GM19463 (cell line): ENCODE measurements at regions not wholly inside any gene's neighbourhood (a gene's known extent, or its start where the extent isn't known, plus 50 kb on each side); places are given as distances from the start of the nearest gene placed in this dataset.

ENCODE experiments used
- ATAC-seq: cut with Tn5 transposase; IDR thresholded peaks from one replicate; pipeline ENCODE4 v1.9.1; 2021; ENCODE audit warnings: mild to moderate bottlenecking, moderate library complexity; ENCODE audit not compliant: unreplicated experiment

DNA sequence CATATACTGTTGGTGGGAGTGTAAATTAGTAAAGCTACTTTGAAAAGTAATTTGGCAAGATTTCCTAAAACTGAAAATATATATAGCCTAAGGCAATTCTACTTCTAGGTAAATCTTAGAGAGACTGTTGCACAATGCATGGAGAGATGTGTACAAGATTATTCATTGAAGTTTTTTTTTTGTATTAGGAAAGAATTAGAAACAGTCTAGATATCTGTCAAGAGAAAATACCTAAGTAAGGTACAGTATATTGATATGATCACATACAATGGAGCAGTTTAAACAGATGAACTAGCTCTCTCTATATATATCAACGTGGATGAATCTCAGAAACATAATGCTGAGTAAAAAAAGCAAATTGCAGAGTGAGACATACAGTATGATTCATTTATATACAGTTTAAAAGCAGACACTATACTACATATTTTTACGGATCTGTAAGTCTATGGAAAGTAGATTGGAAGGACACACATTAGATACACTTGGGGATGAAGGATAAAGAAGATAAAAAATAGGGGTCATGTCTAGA is 59.3 kb upstream of the ACVR1 start:
- ATAC-seq: no peak

GRCh38 chr2:157934684-157935377 is 58.7 kb upstream of the ACVR1 start:
- ATAC-seq: no peak

DNA sequence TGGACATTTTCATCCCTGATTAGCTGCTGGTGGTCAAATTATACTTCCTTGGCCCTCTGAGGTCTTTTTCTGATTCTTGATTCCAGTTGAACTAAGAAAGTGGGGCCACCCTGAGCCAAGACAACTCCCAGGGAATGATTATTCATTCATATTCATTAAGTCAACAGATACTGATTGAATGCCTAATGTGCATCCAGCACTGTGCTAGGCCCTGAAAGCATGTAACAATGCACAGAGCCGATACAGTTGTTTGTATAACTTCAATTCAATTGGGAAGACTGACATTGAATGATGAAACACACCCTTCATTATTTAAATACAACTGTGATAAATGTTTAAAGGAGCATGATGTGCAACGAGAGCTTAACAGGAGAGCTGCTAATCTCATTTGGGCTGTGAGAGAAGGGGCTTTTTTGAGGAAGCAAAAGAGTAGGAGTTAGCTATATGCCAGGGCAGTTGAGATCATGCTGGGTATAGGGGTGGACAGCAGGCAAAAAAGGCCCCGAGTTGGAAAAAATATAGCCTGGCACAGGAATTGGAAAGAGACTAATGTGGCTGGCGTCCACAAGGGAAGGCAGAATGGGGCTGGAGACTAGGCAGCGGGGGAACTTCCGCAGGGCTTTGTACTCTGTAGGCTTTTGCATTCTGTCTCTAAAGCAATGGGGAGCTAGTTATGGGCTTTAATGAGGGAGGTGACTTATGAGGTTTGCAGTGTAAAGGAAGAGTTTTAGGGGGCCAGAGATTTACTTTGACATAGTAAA is 57.2 kb upstream of the ACVR1 start:
- ATAC-seq: no peak

DNA sequence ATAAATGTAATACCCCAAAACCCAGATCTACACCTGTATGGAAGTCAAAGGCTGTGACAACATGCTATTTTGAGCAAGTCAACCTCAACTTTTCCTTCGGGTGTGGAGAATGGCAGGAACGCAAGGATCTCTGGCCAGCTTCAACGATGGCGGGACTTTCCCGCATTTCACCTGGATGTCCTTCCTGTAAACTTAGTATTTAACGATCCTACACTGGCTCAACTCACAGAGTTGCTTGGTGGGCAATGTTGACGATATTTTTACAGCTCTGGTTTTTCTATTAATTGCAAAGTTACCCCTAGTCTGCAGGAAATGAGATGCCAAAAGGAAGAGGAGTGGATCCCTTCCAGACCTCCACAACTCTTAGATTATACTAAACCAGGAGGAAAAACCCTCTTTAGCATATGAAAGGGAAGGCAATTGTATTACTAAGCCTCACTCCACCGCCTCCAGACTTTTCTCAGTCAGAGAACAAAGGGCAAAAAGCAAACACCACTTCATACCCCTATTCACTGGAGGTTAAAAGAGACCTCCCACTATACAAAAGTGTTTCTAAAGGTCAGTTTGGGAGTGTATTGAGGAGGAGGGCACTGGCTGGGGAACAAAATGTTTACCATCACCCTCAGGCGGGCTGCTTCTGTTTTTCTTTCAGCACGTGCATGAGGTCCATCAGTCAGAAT is 56.5 kb upstream of the ACVR1 start:
- no peak for ATAC-seq

GRCh38 chr2:157931542-157931941 is 55.4 kb upstream of the ACVR1 start:
- ATAC-seq: no peak

- no peak for ATAC-seq
Measured at GRCh38 chr2:157930728-157931127, 54.6 kb upstream of the ACVR1 start.

DNA sequence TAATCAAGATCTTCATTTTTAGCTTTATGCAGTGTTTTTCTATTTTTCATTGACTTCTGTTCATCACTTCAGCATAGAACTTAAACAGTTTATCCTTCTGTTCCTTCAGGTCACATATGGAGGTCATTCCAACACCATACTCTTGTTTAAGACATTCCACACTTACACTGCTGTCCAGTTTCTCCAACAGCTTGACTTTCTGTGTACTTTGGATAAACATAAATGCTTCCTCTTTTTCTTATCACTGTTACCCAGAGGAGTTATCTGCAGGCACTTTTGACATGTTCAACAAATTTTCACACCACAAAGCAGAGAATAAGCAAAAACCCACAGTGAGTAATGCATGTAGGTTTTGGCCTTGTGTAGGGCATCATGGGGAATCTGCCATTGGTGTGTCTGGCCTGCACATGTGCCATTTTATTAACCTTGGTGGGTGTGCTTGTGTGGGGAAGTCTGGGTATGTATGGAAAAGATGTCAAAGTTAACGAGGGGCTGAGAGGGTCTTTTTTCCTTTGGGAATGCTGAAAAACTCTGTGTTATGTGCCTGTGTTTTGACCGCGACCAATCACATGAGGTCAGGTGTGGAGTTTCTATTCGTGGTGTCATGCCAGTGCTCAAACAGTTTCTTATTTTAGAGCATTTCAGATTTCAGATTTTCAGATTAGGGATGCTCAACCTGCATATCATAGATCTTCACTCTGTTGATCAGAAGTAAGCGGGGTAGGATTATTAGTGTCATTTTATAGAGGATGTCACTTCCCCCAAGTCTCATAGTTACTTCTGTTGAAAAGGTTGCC is 53.9 kb upstream of the ACVR1 start:
- ATAC-seq: no peak

DNA sequence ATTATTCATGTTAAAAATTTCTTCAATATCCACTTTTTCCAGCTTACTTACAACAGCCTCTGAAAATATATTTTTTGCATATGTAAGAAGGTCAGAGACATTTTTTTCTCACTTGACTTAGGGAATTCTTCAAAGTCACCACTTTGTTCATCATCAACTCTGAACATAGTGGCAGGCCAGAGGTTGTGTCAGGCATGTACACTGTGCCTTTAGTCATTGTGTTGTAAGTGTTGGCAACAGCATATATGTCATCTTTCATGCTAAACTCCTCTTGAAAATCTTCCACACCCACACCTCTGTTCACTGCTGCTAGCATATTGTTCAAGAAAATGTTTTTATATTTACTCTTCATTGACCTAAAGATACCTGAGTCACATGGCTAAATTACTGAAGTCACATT is 52.2 kb upstream of the ACVR1 start:
- no peak for ATAC-seq

DNA sequence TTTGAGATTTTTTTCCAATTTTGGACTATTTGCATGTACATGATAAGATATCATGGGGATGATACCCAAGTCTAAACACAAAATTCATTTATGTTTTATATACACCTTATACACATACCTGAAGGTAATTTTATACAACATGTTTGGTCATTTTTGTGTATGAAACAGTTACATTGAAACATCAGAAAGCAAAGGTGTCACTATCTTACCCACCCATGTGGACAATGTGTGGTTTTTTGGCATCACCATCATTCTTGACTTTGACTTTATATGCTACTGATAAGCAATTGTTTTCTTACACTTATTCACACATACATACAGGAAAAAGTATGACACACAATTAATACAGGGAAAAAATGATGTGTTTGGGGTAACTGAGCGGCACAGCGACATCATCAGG is 51.0 kb upstream of the ACVR1 start:
- no peak for ATAC-seq
